HG03097 (cell line): ENCODE measurements at regions not wholly inside any gene's neighbourhood (a gene's known extent, or its start where the extent isn't known, plus 50 kb on each side); places are given as distances from the start of the nearest gene placed in this dataset.
"Not testable (repeated sequence)": the region's sequence is repeated elsewhere in the genome, so short reads cannot be mapped to it uniquely, and the experiment has no call there.

Source experiments
- ATAC-seq: cut with Tn5 transposase; IDR thresholded peaks from one replicate; pipeline ENCODE4 v1.9.1; 2021; ENCODE audit not compliant: unreplicated experiment, low FRiP score

DNA sequence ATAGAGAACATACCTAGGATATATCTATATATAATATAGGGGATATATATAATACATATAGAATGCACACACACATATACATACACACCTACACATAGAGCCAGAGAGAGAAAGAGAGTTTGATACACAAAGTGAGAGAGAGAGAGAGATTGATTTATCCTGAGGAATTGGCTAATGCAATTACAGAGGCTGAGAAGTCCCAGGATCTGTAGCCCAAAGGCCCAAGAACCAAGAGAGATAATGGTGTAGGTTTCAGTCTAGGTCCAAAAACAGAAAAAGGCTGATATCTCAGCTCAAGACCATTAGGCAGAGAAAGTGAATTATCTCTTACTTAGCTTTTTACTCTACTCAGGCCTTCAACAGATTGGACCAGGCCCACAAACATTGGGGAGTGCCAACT, 715.0 kb upstream of the LCORL start:
- ATAC-seq = no peak

DNA sequence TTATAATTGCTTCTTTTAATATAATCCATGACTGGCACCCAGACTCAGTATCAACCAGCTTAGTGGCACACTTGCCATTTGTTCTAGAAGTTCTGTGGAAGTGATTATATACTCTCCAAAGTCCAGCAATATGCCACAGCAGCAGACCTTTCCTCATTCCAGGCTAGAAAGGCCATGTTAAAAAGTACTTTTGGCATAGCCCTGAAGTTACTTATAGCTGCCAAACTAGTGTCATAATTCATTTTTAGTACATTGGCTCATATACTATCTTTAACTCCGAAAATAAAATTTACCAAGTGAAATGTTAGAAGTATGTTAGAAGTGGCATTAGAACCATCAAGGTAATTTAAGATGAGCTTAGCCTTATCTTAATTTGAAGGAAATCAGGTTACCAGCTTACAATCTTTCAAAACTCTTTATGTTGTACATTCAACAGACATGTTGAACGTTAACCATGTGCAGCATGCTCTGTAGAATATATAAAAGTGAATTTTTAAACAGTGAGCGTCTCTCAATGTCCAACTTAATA, 714.2 kb upstream of the LCORL start:
- no peak for ATAC-seq

DNA sequence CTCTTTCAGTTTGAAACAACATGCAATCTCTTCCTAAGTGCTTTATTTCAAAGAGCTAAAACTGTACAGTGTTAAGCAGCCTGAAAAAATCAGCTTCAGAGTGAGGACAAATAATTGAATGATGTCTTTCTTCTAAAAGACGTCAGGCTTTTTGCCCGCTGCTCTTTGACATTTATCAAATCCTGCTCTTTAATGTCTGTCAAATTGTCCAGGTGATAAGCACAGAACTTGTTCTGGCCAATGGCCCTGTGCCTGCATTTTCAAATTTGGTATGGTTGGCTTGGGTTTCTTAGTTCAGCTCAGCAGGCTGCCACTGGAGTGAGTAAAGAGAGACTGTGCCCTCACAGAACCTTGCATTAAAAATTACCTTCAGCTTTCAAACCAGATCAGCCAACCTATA, 712.9 kb upstream of the LCORL start:
- no peak for ATAC-seq

DNA sequence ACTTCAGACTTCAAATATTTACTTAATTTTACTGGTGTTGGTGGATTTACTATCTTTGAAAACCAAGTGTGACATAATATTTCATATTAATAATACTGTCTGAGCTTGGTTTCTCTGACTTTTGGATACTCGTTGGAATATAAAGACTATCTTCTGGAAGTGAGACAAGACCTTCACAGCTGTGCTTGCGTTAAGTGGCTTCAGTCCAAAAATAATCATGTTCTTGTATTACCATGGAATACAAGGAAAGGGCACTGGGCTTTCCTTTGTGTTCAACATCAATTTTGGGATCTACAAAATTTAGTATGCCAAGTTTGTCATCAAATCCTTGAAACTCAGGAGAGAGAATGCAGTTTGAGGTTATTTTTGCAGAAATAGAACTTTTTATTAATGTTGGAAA, 712.4 kb upstream of the LCORL start:
- no peak for ATAC-seq

DNA sequence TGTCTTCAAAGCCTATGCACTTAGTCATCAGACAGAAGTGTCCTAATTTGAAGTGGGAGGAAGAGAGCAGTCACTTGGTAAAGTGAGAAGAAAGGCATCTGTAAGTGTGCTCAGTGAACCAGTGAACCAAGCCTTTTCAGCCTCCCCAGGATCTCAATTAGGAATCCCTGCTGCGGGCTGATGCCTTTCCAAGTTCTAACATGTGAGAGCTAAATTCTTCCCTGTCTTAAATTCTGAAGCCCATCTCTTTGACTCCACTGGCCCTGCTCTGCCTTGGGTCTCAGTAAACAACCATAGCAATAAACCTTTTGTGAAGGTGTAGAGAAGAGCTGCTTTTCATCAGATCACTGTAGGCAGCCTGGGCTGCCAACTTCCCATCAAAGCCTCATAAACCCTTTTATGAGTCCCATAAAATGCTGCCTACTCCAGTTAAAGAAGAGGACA, 701.2 kb upstream of the LCORL start:
- ATAC-seq = no peak

DNA sequence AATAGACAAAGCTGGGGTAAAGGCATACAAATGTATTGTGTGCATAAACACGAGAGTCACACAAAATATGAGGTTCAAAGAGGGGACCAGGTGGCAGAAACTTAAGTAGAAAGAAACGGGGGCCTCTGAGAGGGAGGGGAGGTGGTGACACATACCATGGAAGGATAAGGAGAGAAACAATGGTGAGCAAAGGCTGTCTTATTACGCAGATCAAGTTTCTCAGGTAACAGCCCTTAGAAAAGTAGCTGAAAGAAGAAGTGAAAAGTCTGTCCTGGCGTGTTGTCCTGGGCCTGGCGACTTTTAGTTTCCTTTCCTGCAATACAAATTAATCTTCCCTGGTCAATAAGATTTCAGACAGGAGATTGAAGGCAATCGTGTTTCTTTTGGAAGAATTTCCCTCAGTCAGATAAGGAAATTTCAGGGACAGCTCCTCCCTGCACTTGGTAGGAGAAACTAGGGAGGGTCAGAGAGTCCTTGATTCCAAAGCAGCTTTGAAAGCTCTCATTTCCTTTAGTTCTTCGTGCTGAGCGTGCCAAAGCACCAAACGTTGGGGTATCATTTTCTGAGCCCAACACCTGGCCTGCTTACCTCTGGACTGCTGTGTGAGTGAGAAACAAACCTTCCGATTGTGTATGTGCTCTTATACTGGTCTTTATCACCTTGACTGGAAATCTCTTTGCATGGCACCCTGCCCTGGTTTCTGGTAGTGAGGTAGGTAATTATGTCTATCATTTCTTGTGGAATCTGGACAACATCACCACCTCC, 676.7 kb upstream of the LCORL start:
- ATAC-seq = no peak

DNA sequence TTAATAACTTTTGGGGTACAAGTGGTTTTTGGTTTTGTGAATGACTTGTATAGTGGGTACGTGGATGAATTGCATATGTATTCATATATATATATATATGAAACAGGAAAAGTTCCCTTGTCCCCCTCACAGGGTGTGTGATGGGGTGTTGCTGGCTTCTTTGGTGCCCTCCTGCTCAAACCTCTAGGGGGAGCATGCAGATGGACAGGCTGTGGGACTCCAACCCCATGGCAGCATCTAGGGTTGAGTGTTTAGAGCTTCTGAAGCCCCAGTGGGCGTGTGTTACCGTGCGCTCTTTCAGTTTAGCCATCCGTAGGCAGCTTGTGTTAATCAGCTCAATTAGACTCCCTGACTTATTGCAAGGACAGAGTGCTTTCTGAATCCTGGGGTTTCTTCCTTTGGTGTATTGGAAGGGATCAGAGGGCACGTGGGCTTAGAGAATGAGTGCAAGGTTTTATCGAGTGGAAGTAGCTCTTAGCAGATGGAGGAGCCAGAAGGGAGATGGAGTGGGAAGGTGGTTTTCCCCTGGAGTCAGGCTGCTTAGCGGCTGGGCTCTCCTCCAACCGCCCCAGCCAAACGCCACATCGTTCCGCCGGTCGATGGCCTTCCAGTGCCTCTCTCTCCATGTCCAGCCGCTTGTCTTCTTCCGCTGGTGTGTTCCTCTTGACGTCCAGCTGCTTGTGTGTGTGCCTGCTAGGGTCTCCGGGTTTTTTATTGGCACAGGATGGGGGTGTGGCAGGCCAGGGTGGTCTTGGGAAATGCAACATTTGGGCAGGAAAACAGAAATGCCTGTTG, 674.4 kb upstream of the LCORL start:
- no peak for ATAC-seq

DNA sequence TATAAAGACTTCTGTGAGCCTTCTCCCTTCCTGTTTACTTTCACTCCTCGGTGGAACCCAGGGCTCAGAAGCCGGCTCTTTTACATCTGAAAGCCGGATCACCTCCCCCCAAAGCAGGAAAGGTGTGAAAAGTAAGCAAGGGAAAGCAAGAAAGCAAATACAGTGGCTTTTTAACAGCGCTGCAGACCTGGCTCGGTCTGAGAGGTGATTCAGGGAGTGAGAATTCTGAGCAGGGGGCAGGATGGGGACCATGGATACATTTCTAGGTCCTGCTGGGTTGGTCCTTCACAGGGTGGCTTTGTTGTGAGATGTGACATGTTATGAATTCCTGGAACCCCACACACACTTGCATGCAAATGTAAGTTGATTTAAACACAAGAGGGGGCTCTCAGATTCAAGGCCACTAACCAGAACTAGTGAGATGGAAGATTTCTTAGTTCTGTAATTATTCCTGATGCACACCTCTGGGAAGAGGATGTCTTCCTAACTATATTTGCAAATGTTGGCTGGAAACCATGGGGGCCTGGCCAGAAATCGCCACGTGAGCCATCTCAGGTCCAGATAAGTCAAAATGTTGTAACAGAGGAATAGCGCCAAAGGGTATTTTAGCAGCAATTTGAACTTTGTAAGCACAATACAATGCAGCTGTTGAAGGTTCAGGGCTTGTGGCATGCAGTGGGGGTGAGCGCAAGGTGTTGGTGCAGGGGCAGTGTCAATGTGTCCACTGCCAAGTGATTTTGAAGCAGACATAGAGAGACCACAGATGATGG, 670.1 kb upstream of the LCORL start:
- no peak for ATAC-seq

DNA sequence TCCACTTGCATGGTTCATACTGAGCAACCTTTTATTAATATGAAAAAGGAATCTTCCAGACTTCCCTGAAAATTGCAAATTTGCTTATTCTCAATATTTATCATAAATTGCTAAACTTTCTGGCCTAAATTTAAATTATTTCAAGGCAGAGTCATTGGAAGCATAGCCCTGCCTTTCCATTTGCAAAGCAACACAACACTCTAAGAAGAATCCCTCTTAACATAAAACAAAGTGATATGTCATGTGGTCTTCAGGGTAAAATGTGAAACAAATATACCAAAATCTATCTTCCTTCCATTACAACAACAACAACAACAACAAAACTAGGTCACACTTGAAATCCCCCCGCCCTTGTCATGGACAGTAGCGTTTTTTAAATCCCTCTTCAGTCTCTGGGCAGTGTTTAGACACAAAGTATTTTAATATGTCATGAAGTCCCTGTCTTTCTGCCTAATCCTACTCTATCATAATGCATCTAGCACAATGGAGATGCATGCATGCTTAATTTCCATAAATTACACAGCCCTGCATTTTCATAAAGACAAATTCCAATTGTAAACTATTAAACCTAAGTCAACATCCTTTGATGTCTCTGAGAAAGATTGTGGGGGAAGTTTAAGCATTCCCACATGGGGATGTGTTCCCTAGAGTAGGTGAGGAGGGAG, 668.9 kb upstream of the LCORL start:
- ATAC-seq = no peak

DNA sequence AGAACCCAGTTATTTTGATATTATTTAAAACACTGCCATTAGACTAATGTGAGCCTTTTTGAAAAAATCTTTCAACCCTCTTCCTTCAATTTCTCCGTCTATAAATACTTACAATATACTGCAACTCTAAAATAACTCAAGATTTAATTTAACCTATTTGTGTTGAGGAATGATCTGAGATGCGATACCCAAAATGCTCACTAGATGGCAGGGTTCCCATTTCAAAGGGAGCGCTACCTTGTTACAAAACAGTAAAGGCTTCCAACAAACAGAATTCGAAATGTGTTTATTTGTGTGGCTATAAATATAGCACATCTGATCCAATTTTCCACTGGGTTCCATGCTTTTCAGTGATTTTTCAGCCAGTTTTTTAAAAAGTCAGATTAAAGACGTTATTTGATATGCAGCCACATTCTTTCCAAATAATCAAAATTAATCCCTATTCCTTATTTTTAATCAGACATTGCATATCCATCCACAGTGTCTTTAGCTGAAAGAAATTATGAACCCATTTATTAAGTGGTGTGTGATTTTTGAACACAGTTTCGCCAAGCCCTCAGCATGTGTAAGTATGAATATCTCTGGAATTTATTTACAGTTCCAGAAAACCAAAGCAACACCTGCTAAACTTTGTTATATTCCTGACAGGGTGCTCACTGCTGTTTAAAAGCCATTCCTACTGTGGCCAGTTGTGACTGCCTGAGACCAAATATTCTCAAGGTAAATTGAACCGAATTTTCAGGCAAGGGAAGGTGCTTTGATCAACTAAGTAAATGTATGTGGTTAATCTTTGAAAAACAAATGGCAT, 668.0 kb upstream of the LCORL start:
- no peak for ATAC-seq

DNA sequence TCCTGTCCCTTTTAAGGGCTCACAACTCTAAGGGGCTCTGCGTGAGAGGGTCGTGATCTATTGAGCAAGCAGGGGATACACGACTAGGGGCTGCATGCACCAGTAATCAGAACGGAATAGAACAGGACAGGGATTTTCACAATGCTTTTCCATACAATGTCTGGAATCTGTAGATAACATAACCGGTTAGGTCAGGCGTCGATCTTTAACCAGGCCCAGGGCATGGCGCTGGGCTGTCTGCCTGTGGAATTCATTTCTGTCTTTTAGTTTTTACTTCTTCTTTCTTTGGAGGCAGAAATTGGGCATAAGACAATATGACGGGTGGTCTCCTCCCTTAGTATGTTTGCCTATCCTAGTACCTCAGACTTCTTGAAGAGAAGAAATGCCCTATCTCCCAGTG, 666.8 kb upstream of the LCORL start:
- not testable (repeated sequence) for ATAC-seq

DNA sequence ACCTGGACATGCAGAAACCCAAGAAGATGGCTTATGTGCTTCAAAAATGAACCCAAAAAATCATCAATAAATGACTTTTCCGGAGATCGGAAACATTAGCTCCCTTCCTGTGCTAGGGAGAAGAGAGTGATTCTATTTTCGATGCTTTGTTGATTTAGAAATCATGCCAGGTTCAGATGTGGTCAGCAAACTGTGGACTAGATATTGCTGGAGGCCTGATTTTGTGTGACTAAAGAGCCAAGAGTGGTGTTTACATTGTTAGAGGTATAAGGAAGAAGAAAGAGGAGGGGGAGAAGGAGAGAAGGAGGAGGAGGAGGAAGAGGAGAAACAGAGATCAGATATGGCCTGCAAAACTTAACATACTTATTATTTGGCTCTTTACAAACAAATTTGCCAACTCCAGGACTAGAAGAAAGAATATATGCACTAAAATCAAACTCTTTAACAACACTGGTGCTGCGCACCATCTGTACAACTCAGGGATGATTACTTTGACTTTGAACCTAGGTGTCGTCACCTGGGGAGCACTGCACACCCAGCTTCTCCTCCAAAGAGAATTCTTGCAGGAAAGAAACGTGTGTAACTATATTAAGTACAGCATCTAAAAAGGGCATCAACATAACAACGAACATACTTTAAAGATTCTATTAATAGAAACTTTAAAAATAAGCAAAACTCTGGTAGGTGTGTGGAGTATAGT, 664.9 kb upstream of the LCORL start:
- no peak for ATAC-seq

DNA sequence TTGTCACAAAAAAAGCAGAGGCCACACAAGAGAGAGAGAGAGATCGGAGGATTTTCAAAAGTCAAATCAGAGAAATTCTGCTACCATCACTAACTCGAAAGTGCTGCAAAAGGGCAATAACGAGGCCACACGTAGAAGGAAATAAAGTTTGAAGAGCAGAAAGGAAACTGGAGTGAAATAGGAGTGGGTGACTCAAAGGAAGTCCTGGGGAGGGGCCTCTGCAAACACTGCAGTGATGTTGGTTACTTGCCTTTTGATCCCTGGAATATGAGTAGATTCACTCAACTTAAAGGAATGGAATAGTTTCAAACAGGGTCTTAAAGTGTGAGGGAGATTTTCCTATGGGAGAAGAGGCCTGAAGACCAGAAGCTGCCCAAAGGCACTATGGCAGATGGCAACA, 663.4 kb upstream of the LCORL start:
- ATAC-seq = no peak

DNA sequence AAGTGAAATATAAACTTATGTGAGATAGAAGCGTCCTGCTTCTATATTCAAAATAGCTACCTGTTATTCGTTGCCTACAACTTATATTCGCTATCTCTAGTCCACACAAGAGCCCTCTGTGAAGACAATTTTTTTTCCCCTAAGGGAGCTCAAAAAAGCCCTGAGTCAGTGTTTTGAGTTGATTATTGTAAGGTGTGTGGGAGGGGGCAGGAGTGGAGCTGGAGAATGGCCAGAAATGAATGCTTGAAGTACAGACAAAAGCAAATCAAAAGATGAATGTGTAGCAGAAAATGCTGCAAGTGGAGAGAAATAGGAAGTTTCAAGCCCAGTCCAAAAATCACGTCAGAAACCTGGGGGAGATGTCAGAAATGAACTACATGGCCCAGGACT, 655.0 kb upstream of the LCORL start:
- no peak for ATAC-seq

DNA sequence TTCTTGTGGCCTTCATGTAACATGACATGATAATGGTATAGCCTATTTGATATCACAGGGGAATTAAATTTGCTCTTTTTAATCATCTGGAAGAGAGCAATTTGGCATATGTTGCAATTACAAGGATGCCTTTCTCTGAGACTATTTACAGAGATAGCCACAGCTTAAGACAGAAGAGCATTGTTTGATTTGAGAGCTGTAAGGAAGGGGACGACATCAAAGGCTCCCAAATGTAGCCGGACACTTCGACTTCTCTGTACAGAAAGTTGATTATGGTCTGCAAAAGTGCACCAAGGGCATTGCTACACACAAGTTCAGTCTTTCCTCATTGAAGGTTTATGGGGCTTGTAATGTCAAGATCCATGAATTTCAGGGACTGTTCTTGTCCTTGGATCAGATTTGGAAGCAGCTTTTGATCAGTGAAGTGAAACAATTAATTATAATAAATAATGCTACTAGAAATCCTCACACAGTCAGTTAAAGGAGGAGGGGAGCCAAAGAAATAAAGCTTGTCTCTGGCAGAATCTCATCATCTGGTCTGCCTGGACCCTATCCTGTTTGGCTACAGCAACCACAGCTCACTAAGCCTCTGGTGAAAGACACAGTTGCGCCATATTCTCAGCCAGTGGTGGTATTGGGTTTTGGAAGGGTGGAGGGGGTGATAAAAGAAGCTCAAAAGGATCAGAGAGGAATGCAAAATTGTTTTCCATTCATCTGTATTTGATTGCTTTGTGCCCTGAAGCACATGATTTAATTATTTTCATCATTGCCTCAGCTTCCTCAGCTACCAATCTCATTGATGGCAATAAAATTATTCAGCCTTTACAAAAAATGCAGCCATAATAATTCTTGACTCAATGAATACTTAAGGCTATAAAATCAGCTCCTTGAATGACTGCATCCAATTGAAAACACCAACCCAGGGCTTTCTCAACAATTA, 654.3 kb upstream of the LCORL start:
- ATAC-seq = no peak

DNA sequence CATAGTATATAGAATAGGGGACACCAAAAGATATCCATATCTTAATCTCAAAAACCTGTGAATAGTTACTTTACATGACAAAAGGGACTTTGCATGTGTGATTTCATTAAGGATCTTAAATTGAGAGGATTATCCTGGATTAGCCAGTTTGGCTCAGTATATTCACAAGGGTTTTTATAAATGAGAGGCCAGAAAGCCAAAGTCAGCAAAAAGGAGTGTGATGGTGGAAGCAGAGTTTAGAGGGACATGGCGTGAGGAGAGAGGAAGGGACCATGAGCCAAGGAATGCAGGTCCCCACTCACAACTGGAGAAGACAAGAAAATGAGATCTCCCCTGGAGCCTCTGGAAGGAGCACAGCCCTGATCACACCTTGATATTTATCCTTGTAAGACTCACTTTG, 648.5 kb upstream of the LCORL start:
- no peak for ATAC-seq

DNA sequence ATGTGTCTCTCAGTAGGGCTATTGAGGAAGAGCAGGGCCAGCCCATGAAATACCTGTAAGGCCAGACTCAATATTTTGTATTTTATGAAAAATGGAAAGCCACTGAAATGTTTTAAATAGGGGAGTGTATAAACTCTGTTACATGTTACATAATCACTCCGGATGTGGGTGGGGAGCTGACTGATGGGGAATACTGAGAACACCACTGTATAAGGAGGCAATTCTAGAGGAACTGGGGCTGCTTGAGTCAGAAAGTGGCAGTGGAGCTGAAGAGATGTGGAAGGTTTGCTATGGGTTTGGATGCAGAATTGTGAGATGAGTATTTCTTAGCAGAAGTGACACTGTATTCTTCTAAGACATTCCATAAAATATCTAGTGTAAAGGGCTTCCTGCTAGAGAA, 647.8 kb upstream of the LCORL start:
- no peak for ATAC-seq

DNA sequence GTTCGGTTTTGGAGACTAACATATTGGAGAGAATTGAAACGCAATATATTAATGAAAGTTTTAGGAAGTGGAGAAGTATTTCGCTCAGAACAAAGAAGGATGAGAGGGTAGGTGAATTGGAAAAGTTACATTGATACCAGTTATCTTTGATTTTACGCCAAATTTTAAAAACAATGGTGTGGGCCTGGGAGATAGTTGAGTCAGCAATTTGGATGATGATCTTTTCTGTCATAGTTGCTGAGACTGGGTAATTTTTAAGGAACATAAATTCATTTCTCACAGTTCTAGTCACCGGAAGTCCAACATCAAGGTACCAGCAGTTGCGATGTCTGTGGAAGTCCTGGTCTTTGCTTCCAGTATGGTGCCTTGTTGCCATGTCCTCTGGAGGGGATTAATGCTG, 644.8 kb upstream of the LCORL start:
- ATAC-seq = no peak
